NB4 (cell line): ENCODE measurements at regions not wholly inside any gene's neighbourhood (a gene's known extent, or its start where the extent isn't known, plus 50 kb on each side); places are given as distances from the start of the nearest gene placed in this dataset.

Source experiments
- MAX ChIP-seq: IDR thresholded peaks from 2 replicates; pipeline ENCODE4 v1.6.1; 2011; ENCODE audit warnings: low read depth, low read length
- MYC ChIP-seq: IDR thresholded peaks from 2 replicates; pipeline ENCODE4 v1.6.1; 2011; ENCODE audit warnings: low read depth, low read length
- POLR2A ChIP-seq: IDR thresholded peaks from 2 replicates; pipeline ENCODE4 v1.6.1; 2011; ENCODE audit warnings: mild to moderate bottlenecking; ENCODE audit not compliant: insufficient read length; ENCODE audit errors: extremely low read depth
- TF ChIP-seq, protein P1 (sequence below): IDR thresholded peaks from one replicate; pipeline ENCODE4 v1.5.1; 2012; ENCODE audit warnings: low read depth, low read length

GRCh38 chr3:176037636-176038035 is 1159.6 kb downstream of the TBL1XR1 start:
- TF ChIP-seq, protein P1, sequence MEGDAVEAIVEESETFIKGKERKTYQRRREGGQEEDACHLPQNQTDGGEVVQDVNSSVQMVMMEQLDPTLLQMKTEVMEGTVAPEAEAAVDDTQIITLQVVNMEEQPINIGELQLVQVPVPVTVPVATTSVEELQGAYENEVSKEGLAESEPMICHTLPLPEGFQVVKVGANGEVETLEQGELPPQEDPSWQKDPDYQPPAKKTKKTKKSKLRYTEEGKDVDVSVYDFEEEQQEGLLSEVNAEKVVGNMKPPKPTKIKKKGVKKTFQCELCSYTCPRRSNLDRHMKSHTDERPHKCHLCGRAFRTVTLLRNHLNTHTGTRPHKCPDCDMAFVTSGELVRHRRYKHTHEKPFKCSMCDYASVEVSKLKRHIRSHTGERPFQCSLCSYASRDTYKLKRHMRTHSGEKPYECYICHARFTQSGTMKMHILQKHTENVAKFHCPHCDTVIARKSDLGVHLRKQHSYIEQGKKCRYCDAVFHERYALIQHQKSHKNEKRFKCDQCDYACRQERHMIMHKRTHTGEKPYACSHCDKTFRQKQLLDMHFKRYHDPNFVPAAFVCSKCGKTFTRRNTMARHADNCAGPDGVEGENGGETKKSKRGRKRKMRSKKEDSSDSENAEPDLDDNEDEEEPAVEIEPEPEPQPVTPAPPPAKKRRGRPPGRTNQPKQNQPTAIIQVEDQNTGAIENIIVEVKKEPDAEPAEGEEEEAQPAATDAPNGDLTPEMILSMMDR = no peak
- TF ChIP-seq POLR2A (no peak), MAX (no peak), MYC (no peak)
